OCI-LY7 (cell line): ENCODE measurements at regions not wholly inside any gene's neighbourhood (a gene's known extent, or its start where the extent isn't known, plus 50 kb on each side); places are given as distances from the start of the nearest gene placed in this dataset.

Experiments
- CTCF ChIP-seq: fragments of 200-600 bp; sonication (generic); conservative IDR thresholded peaks from 2 replicates; pipeline ENCODE4 v1.5.1; 2014; ENCODE audit warnings: mild to moderate bottlenecking, antibody characterized with exemption, low read length, moderate library complexity, mixed read lengths
- EZH2phosphoT487 ChIP-seq: fragments of 200-600 bp; sonication (generic); IDR thresholded peaks from 2 replicates; pipeline ENCODE4 v1.6.1; 2018; ENCODE audit warnings: low read depth, borderline replicate concordance, mild to moderate bottlenecking, mixed run types, antibody characterized with exemption, low read length, moderate library complexity, mixed read lengths

- TF ChIP-seq CTCF = no peak
- no peak for TF ChIP-seq EZH2phosphoT487
Measured at GRCh38 chr4:170414961-170415360, 325.2 kb upstream of the AADAT start.
